Panc1 (cell line): ENCODE measurements at regions not wholly inside any gene's neighbourhood (a gene's known extent, or its start where the extent isn't known, plus 50 kb on each side); places are given as distances from the start of the nearest gene placed in this dataset.

ENCODE experiments used
- ATAC-seq: fragments of 200-7000 bp; cut with Tn5 transposase; 2 replicates; pipeline ENCODE4 v1.9.1; 2020; ENCODE audit warnings: mild to moderate bottlenecking, moderate library complexity
- BruUV-seq: library from RNA; stranded (reverse); fragments of 400-500 nt; replicated peaks from 2 replicates; lab custom pipeline; 2021; lab: Mats Ljungman, UMichigan
- CTCF ChIA-PET: fragments of 300-600 bp; sonication (Branson Sonifier 250); formaldehyde crosslinking; loops from one replicate; lab custom pipeline; 2022; ENCODE audit warnings: antibody characterized with exemption; lab: Charles Lee
- POLR2A ChIA-PET: fragments of 300-600 bp; sonication (Branson Sonifier 250); formaldehyde crosslinking; loops from one replicate; lab custom pipeline; 2022; ENCODE audit warnings: antibody characterized with exemption; lab: Charles Lee
- DNase-seq: peaks from one replicate; pipeline ENCODE4 v3.0.0-alpha.2; 2010; ENCODE audit warnings: low read depth, low spot score
- H3K27ac ChIP-seq: 2 replicates; pipeline ENCODE4 v1.5.1; 2011; ENCODE audit warnings: mild to moderate bottlenecking, low read length, inconsistent platforms
- H3K27me3 ChIP-seq: fragments of 200-500 bp; sonication (Bioruptor generic); 2 replicates; pipeline ENCODE4 v1.6.0; 2014; ENCODE audit warnings: low read length, inconsistent platforms; ENCODE audit not compliant: control insufficient read depth, insufficient read depth
- H3K36me3 ChIP-seq: fragments of 200-500 bp; sonication (Bioruptor generic); 2 replicates; pipeline ENCODE4 v1.5.1; 2014; ENCODE audit warnings: inconsistent platforms, mild to moderate bottlenecking, low read length, moderate library complexity; ENCODE audit not compliant: control insufficient read depth, insufficient read depth
- H3K4me1 ChIP-seq: 2 replicates; pipeline ENCODE4 v1.5.1; 2011; ENCODE audit warnings: inconsistent platforms, mild to moderate bottlenecking, low read length, moderate library complexity; ENCODE audit not compliant: control insufficient read depth, insufficient read depth
- H3K4me3 ChIP-seq, 2 experiments: 2 replicates each; pipeline ENCODE4 v1.5.1; 2011 to 2012; ENCODE audit warnings: low read depth in 2 of 2, low read length in 2 of 2, mild to moderate bottlenecking in 2 of 2, inconsistent platforms in 1 of 2, moderate library complexity in 1 of 2
- H3K9me3 ChIP-seq: fragments of 200-500 bp; sonication (Bioruptor generic); 2 replicates; pipeline ENCODE4 v1.5.1; 2014; ENCODE audit warnings: low read depth, mild to moderate bottlenecking, inconsistent platforms, low read length, moderate library complexity; ENCODE audit not compliant: control insufficient read depth, insufficient read depth
- CTCF ChIP-seq: fragments of 450-650 bp; IDR thresholded peaks from 2 replicates; pipeline ENCODE4 v1.5.1; 2017; ENCODE audit warnings: mild to moderate bottlenecking
- POLR2AphosphoS5 ChIP-seq: IDR thresholded peaks from 2 replicates; pipeline ENCODE4 v1.6.1; 2012; ENCODE audit warnings: mild to moderate bottlenecking, low read depth, low read length, moderate library complexity
- SIN3A ChIP-seq: IDR thresholded peaks from 2 replicates; pipeline ENCODE4 v1.6.1; 2012; ENCODE audit warnings: low read depth, mild to moderate bottlenecking, low read length, moderate library complexity, borderline replicate concordance; ENCODE audit not compliant: insufficient read depth
- TCF7L2 ChIP-seq: IDR thresholded peaks from 2 replicates; pipeline ENCODE4 v1.6.1; 2011; ENCODE audit warnings: mild to moderate bottlenecking, low read depth, low read length, inconsistent platforms
- in situ Hi-C: cut with HindIII; loops from 2 replicates; pipeline ENCODE4 v1.10.0; 2016; ENCODE audit warnings: low sequenced_read_pairs, low pct_unique_long_range_greater_than_20kb
- intact Hi-C: fragments of 100-400 bp; cut with micrococcal nuclease; formaldehyde crosslinking; loops from one replicate; pipeline ENCODE4 v1.10.0; 2022; ENCODE audit not compliant: unreplicated experiment
- TF ChIP-seq, protein P1 (sequence below), 2 experiments: IDR thresholded peaks; 2 replicates each; pipeline ENCODE4 v1.6.1; 2011 to 2012; ENCODE audit warnings: low read depth in 2 of 2, control low read depth in 1 of 2, low read length in 1 of 2, mild to moderate bottlenecking in 1 of 2, moderate library complexity in 1 of 2; ENCODE audit not compliant: insufficient read depth in 1 of 2

- POLR2A ChIA-PET, result no interaction called here
- no TSS peak for BruUV-seq
- ATAC-seq (no peak), DNase-seq (no peak)
- CTCF ChIA-PET, result no interaction called here
- intact Hi-C loops (no loop called here), in situ Hi-C loops (no loop called here)
- H3K4me1 ChIP-seq, result no peaks in the 10 kb centered on the region
- H3K9me3 ChIP-seq, result no peaks in the 10 kb centered on the region
- TF ChIP-seq SIN3A, result no peak
- TF ChIP-seq TCF7L2, result no peak
- no peak for TF ChIP-seq CTCF
- TF ChIP-seq POLR2AphosphoS5, result no peak
- TF ChIP-seq, protein P1, sequence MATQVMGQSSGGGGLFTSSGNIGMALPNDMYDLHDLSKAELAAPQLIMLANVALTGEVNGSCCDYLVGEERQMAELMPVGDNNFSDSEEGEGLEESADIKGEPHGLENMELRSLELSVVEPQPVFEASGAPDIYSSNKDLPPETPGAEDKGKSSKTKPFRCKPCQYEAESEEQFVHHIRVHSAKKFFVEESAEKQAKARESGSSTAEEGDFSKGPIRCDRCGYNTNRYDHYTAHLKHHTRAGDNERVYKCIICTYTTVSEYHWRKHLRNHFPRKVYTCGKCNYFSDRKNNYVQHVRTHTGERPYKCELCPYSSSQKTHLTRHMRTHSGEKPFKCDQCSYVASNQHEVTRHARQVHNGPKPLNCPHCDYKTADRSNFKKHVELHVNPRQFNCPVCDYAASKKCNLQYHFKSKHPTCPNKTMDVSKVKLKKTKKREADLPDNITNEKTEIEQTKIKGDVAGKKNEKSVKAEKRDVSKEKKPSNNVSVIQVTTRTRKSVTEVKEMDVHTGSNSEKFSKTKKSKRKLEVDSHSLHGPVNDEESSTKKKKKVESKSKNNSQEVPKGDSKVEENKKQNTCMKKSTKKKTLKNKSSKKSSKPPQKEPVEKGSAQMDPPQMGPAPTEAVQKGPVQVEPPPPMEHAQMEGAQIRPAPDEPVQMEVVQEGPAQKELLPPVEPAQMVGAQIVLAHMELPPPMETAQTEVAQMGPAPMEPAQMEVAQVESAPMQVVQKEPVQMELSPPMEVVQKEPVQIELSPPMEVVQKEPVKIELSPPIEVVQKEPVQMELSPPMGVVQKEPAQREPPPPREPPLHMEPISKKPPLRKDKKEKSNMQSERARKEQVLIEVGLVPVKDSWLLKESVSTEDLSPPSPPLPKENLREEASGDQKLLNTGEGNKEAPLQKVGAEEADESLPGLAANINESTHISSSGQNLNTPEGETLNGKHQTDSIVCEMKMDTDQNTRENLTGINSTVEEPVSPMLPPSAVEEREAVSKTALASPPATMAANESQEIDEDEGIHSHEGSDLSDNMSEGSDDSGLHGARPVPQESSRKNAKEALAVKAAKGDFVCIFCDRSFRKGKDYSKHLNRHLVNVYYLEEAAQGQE (IDR thresholded peaks at IDR 0.05; ENCODE audit: insufficient read depth in 1 of 2, low read depth in 2 of 2, low read length in 1 of 2), result no peak
- no peaks in the 10 kb centered on the region; the same call in 1 of the 2 replicates for H3K27me3 ChIP-seq
- no peak overlapping the region for H3K27ac ChIP-seq
- H3K4me3 ChIP-seq, result no peak overlapping the region
- H3K36me3 ChIP-seq, result no peaks in the 10 kb centered on the region
Observed at GRCh38 chr5:61746831-61747575, 414.9 kb downstream of the ZSWIM6 start.

DNA sequence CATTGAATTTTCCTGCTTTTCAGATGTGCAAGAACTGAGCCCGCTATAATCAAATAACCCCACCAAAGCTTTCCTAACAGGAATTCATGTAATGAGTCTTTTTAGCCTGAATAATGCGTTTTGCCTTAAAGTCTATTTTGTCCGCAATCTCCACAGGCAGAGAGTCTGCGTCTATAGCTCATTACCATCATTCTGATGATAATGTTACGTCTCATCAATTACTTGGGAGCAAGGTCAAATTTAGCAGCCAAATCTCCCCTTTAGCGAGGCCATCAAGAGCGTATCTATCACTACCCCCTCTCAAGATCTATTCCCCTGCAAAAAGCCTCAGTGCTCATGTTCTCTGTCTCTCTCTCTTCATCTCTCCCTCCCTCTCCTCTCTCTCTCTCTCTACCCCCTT is 416.1 kb downstream of the ZSWIM6 start:
- no peaks in the 10 kb centered on the region; the same call in 1 of the 2 replicates for H3K27me3 ChIP-seq
- CTCF ChIA-PET, result no interaction called here
- POLR2A ChIA-PET, result no interaction called here
- TF ChIP-seq POLR2AphosphoS5 (no peak), TCF7L2 (no peak), SIN3A (no peak), CTCF (no peak)
- TF ChIP-seq, protein P1 (IDR thresholded peaks at IDR 0.05; ENCODE audit: insufficient read depth in 1 of 2, low read depth in 2 of 2, low read length in 1 of 2), result no peak
- H3K36me3 ChIP-seq, result no peaks in the 10 kb centered on the region
- H3K4me1 ChIP-seq, result no peaks in the 10 kb centered on the region
- no TSS peak for BruUV-seq
- DNase-seq (no peak), ATAC-seq (no peak)
- intact Hi-C loops (no loop called here), in situ Hi-C loops (no loop called here)
- H3K4me3 ChIP-seq, result no peak overlapping the region
- no peak overlapping the region for H3K27ac ChIP-seq
- H3K9me3 ChIP-seq, result no peaks in the 10 kb centered on the region
